Progenitor cell of endocrine pancreas (in vitro differentiated cells): ENCODE measurements at regions not wholly inside any gene's neighbourhood (a gene's known extent, or its start where the extent isn't known, plus 50 kb on each side); places are given as distances from the start of the nearest gene placed in this dataset.

Source experiments
- DNase-seq: peaks from one replicate; pipeline ENCODE4 v3.0.0; 2021; ENCODE audit warnings: low spot score; ENCODE audit not compliant: unreplicated experiment
- H3K27ac Mint-ChIP-seq: 2 replicates; pipeline ENCODE4 v1.8.0; 2021; ENCODE audit warnings: mild to moderate bottlenecking, moderate library complexity, mixed read lengths
- H3K27me3 Mint-ChIP-seq: 2 replicates; pipeline ENCODE4 v1.8.0; 2021; ENCODE audit warnings: mixed read lengths
- H3K36me3 Mint-ChIP-seq: 2 replicates; pipeline ENCODE4 v1.8.0; 2022; ENCODE audit warnings: mixed read lengths; ENCODE audit not compliant: insufficient read depth
- H3K4me1 Mint-ChIP-seq: 2 replicates; pipeline ENCODE4 v1.8.0; 2021; ENCODE audit warnings: low read depth, mixed read lengths
- H3K4me3 Mint-ChIP-seq: 2 replicates; pipeline ENCODE4 v1.8.0; 2021; ENCODE audit warnings: low read depth, mild to moderate bottlenecking, moderate library complexity, mixed read lengths
- H3K9me3 Mint-ChIP-seq: 2 replicates; pipeline ENCODE4 v1.8.0; 2021; ENCODE audit warnings: low read depth, mixed read lengths
- TF ChIP-seq, protein P1 (sequence below): fragments of 200-600 bp; sonication (generic); IDR thresholded peaks from one replicate; pipeline ENCODE4 v1.5.0; 2021; ENCODE audit warnings: antibody characterized with exemption, mild to moderate bottlenecking; ENCODE audit not compliant: unreplicated experiment

DNA sequence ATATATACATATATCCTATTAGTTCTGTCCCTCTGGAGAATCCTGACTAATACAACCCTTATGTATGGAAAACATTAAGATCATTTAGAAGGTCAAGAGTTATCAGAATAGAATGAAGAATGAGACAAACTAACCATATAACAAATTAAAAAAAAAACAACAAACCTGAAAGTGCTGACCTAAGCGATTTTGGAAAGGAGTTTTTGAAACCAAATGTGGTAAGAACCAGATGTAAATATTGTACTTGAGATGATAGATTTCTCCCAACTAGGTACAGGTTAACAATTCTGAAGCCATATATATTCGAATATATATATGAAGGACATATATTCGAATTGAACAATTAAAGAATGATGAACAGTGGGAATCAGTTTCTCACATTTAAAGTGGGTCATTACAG lies 917.8 kb upstream of the SLC39A10 start:
- TF ChIP-seq, protein P1, sequence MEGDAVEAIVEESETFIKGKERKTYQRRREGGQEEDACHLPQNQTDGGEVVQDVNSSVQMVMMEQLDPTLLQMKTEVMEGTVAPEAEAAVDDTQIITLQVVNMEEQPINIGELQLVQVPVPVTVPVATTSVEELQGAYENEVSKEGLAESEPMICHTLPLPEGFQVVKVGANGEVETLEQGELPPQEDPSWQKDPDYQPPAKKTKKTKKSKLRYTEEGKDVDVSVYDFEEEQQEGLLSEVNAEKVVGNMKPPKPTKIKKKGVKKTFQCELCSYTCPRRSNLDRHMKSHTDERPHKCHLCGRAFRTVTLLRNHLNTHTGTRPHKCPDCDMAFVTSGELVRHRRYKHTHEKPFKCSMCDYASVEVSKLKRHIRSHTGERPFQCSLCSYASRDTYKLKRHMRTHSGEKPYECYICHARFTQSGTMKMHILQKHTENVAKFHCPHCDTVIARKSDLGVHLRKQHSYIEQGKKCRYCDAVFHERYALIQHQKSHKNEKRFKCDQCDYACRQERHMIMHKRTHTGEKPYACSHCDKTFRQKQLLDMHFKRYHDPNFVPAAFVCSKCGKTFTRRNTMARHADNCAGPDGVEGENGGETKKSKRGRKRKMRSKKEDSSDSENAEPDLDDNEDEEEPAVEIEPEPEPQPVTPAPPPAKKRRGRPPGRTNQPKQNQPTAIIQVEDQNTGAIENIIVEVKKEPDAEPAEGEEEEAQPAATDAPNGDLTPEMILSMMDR, result no peak
- Mint-ChIP-seq H3K27me3 (no peaks in the 10 kb centered on the region), H3K4me1 (no peaks in the 10 kb centered on the region), H3K9me3 (peaks cover 3% of the 10 kb centered on the region), H3K4me3 (no peak overlapping the region), H3K36me3 (no peaks in the 10 kb centered on the region), H3K27ac (no peak overlapping the region)
- no peak for DNase-seq

DNA sequence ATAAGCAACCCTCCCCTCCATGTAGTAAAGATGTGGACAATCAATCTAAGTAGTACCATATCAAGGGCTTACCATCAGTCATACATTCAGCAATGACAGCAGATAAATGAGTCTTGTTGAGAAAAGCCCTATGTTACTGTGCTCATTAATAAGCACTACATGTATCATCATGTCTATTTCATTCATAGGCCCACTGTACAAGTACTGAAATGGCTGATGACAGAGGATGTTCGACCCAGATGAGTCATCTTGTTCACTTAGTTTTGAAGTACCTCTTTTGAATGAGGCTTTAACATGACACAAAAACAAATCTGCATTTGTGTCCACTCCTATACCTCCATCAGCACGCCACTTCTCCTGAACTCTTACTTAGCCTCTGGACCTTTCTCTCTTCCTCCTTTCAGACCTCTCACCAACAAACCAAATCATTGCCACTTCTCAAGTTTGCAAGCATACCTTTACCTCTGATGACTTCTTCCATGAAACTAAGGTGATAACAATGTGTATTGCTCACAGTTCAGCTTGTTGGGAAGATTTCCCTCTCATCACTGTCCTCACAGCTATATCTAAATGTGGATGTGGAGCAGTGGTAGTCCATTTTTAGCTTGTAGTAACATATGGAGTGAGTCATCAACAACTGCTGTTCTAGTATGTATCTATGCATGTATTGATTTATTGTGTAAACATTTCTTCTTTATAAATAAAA lies 921.0 kb upstream of the SLC39A10 start:
- Mint-ChIP-seq H3K27me3 (no peaks in the 10 kb centered on the region), H3K4me1 (no peaks in the 10 kb centered on the region), H3K36me3 (no peaks in the 10 kb centered on the region), H3K9me3 (peaks cover 3% of the 10 kb centered on the region), H3K4me3 (no peak overlapping the region), H3K27ac (no peak overlapping the region)
- TF ChIP-seq, protein P1, result no peak
- no peak for DNase-seq

DNA sequence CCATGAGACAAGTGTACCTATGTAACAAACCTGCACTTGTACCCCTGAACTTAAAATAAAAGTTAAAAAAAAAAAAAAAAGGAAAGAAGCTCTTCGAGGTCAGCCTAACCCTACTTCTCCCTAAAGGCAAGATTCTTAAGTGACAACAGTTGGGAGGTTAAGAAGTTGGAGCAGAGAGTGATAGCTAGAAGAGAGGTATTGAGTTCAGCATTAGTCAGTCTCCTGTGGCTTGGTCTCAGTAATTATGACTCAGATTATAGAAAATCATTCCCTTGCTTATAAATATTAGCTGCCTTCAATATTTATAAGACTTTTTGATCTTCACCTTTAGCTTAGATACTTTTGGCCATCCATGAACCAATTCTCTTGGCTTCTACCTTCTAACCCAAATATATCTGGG lies 926.8 kb upstream of the SLC39A10 start:
- Mint-ChIP-seq H3K9me3 (peaks cover 3% of the 10 kb centered on the region), H3K4me1 (no peaks in the 10 kb centered on the region), H3K27me3 (no peaks in the 10 kb centered on the region), H3K36me3 (no peaks in the 10 kb centered on the region), H3K27ac (no peak overlapping the region), H3K4me3 (no peak overlapping the region)
- DNase-seq, result no peak
- TF ChIP-seq, protein P1, result no peak

DNA sequence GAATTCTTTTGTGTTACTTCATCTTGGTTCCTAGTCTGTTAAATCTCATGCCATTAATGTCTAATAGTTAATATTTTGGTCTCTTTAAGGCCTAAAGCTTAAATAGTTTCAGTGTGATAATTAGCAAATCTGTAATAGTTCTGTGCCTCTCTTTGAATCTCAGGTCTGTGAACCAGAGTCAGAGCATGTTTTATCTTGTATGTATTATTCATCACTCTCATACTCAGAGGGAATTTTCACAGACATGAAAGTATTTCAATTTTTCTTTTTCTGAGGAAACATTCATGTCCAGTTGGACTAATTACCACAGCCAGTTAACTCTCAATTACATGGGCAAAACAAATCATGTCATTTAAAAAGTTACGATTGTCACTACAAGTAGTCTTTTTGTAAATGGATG lies 931.9 kb upstream of the SLC39A10 start:
- Mint-ChIP-seq H3K4me3 (no peak overlapping the region), H3K27ac (no peak overlapping the region), H3K4me1 (peaks cover 3% of the 10 kb centered on the region), H3K27me3 (no peaks in the 10 kb centered on the region), H3K9me3 (no peaks in the 10 kb centered on the region), H3K36me3 (no peaks in the 10 kb centered on the region)
- no peak for DNase-seq
- TF ChIP-seq, protein P1, result no peak

DNA sequence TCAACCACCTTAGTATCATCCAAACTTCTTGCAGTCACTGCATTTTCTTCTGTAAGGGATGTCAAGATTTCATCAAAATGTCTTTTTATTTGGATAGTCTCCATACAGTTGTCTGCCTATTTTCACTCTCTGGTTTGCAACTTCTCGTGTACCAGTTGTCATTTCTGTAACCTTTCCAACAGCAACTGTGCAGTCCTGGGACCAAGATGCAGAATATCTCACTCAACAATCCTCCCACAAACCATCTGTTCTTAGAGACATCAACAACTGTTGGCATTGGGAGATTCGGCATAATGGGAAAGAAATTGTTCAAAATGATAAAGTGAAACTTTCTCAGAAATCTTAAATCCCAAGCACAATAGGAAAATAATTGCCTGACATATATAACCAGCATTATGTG lies 933.6 kb upstream of the SLC39A10 start:
- Mint-ChIP-seq H3K36me3 (no peaks in the 10 kb centered on the region), H3K9me3 (no peaks in the 10 kb centered on the region), H3K4me3 (no peak overlapping the region), H3K27me3 (no peaks in the 10 kb centered on the region), H3K4me1 (peaks cover 3% of the 10 kb centered on the region), H3K27ac (no peak overlapping the region)
- DNase-seq, result no peak
- TF ChIP-seq, protein P1, result no peak
